Gastroesophageal sphincter (tissue), 4 donors: ENCODE measurements at regions not wholly inside any gene's neighbourhood (a gene's known extent, or its start where the extent isn't known, plus 50 kb on each side); places are given as distances from the start of the nearest gene placed in this dataset.

Source experiments
- ATAC-seq: fragments of 150-250 bp; one replicate; pipeline ENCODE4 v1.9.1; 2016; ENCODE audit warnings: mild to moderate bottlenecking, moderate library complexity
- H3K27ac ChIP-seq, 4 donors: fragments of 200-600 bp; sonication (generic) in 3 of 4; 1 replicate in 3 of 4; 2 replicates in 1 of 4; pipeline ENCODE4 v1.5.1; 2016 to 2019
- H3K27me3 ChIP-seq: fragments of 200-600 bp; sonication (generic); one replicate; pipeline ENCODE4 v1.5.1; 2019
- H3K36me3 ChIP-seq, 2 donors: fragments of 200-600 bp; sonication (generic); one replicate each; pipeline ENCODE4 v1.5.1; 2019; ENCODE audit warnings: control low read depth in 1 of 2
- H3K4me1 ChIP-seq, 3 donors: fragments of 200-600 bp; sonication (generic); 1 replicate in 2 of 3; 2 replicates in 1 of 3; pipeline ENCODE4 v1.5.1; 2016 to 2019; ENCODE audit warnings: control low read depth in 2 of 3
- H3K4me3 ChIP-seq, 2 donors: fragments of 200-600 bp; sonication (generic); one replicate each; pipeline ENCODE4 v1.5.1; 2019; ENCODE audit warnings: mild to moderate bottlenecking in 1 of 2, moderate library complexity in 1 of 2
- H3K9me3 ChIP-seq, 3 donors: fragments of 200-600 bp; sonication (generic); one replicate each; pipeline ENCODE4 v1.5.1; 2017 to 2019; ENCODE audit warnings: control low read depth in 2 of 3
- EP300 ChIP-seq: sonication (generic); formaldehyde crosslinking; IDR thresholded peaks from one replicate; pipeline ENCODE4 v1.6.1; 2017; ENCODE audit warnings: antibody characterized with exemption, mild to moderate bottlenecking
- POLR2A ChIP-seq, 2 donors: fragments of 450-650 bp; IDR thresholded peaks; one replicate each; pipeline ENCODE4 v1.6.1; 2017; ENCODE audit warnings: antibody characterized with exemption in 2 of 2, mild to moderate bottlenecking in 2 of 2, moderate library complexity in 1 of 2
- POLR2AphosphoS5 ChIP-seq: sonication (generic); formaldehyde crosslinking; IDR thresholded peaks from one replicate; pipeline ENCODE4 v1.6.1; 2017; ENCODE audit warnings: antibody characterized with exemption
- WGBS, 2 donors: methylation state at CpG; one replicate each; pipeline ENCODE4 v1.1.5; 2018; ENCODE audit warnings: low coverage in 1 of 2; 5-methylcytosine and 5-hydroxymethylcytosine counted together
- TF ChIP-seq, protein P1 (sequence below), 4 experiments: fragments of 200-600 bp in 2 of 4; fragments of 450-650 bp in 2 of 4; sonication (generic) in 1 of 4; IDR thresholded peaks; one replicate each; pipeline ENCODE4 v1.5.1; 2017 to 2019; ENCODE audit warnings: antibody characterized with exemption in 4 of 4, mild to moderate bottlenecking in 2 of 4, moderate library complexity in 2 of 4

DNA sequence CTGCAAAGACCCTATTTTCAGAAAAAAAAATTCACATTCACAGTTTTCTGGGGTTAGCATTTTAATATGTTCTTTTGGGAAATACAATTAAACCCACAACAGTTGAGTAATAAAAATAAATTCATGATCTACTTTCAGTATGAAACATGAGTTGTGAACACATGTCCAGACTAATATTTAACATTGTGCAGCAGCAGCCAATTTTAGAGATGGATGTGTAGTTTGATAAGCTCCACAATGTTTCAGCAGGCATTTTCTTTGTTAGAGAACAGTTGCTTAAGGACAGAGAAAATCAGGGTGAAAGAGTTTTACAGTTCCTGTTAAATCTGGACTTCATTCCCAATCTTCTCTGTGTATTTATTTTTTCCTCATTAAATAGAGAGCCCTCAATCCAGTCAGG is 519.5 kb downstream of the PIK3C3 start:
- no peaks in the 10 kb centered on the region for H3K9me3 ChIP-seq
- ATAC-seq = no peak
- no peak overlapping the region for H3K27ac ChIP-seq

DNA sequence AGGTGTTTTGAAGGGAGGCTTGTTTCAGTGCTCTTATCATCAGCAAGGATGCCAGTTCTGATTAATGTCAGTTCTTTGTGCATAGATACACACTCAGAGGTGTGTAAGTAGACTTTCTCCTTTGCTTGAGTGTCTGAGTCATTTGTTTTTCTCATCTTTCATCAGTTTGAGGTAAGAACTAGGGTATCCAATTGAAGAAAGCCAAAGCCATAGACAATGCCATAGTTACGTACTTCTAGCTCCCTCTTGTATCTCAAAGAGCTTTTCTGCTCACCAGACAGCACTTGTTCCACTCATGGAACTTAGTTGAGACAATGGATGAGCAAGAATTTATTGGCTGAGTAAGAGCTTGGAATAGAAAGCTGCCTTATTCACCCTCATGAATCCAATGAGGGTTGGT is 520.1 kb downstream of the PIK3C3 start:
- H3K27ac ChIP-seq = no peak overlapping the region
- H3K4me1 ChIP-seq = no peaks in the 10 kb centered on the region
- no peaks in the 10 kb centered on the region for H3K36me3 ChIP-seq
- no peak for ATAC-seq
- no peaks in the 10 kb centered on the region for H3K27me3 ChIP-seq
- H3K4me3 ChIP-seq = no peak overlapping the region
- WGBS, 2 donors = 40 to 75% methylated on average over 1 of the region's 1 CpG
- no peak for TF ChIP-seq EP300
- TF ChIP-seq, protein P1, sequence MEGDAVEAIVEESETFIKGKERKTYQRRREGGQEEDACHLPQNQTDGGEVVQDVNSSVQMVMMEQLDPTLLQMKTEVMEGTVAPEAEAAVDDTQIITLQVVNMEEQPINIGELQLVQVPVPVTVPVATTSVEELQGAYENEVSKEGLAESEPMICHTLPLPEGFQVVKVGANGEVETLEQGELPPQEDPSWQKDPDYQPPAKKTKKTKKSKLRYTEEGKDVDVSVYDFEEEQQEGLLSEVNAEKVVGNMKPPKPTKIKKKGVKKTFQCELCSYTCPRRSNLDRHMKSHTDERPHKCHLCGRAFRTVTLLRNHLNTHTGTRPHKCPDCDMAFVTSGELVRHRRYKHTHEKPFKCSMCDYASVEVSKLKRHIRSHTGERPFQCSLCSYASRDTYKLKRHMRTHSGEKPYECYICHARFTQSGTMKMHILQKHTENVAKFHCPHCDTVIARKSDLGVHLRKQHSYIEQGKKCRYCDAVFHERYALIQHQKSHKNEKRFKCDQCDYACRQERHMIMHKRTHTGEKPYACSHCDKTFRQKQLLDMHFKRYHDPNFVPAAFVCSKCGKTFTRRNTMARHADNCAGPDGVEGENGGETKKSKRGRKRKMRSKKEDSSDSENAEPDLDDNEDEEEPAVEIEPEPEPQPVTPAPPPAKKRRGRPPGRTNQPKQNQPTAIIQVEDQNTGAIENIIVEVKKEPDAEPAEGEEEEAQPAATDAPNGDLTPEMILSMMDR (IDR thresholded peaks at IDR 0.05) = no peak
- no peak for TF ChIP-seq POLR2AphosphoS5
- TF ChIP-seq POLR2A (IDR thresholded peaks at IDR 0.05) = no peak
- H3K9me3 ChIP-seq = no peaks in the 10 kb centered on the region

More for the DNA sequence above, 519.5 kb downstream of the PIK3C3 start:
- H3K27me3 ChIP-seq = no peaks in the 10 kb centered on the region
- no peaks in the 10 kb centered on the region for H3K4me1 ChIP-seq
- no peaks in the 10 kb centered on the region for H3K36me3 ChIP-seq
- TF ChIP-seq POLR2A (IDR thresholded peaks at IDR 0.05) (no peak), EP300 (no peak), POLR2AphosphoS5 (no peak)
- TF ChIP-seq, protein P1 (IDR thresholded peaks at IDR 0.05) = no peak
- H3K4me3 ChIP-seq = no peak overlapping the region

DNA sequence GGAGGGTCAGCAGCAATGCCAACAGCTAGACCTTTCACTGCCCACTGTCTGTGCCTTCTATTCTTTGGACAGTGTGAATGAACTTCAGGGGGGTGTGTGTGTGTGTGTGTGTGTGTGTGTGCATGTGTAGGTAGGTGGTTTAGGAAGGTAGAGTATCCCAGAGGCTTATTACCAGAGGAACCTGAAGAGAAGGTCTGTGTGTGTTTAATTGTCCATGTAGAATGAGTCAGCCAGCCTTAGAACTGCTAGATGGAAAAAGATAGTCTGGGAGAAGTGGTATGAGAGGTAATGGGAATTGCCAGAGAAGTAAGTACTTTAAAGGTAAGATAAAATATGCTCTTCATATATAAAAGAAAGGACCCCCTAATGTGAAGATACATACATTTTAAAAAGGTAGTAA is 522.2 kb downstream of the PIK3C3 start:
- H3K4me3 ChIP-seq = no peak overlapping the region
- H3K4me1 ChIP-seq = no peaks in the 10 kb centered on the region
- no peak overlapping the region for H3K27ac ChIP-seq
- ATAC-seq = no peak
- H3K9me3 ChIP-seq = no peaks in the 10 kb centered on the region
- TF ChIP-seq POLR2A (IDR thresholded peaks at IDR 0.05) (no peak), EP300 (no peak), POLR2AphosphoS5 (no peak)
- TF ChIP-seq, protein P1 (IDR thresholded peaks at IDR 0.05) = no peak
- no peaks in the 10 kb centered on the region for H3K27me3 ChIP-seq
- H3K36me3 ChIP-seq = no peaks in the 10 kb centered on the region

DNA sequence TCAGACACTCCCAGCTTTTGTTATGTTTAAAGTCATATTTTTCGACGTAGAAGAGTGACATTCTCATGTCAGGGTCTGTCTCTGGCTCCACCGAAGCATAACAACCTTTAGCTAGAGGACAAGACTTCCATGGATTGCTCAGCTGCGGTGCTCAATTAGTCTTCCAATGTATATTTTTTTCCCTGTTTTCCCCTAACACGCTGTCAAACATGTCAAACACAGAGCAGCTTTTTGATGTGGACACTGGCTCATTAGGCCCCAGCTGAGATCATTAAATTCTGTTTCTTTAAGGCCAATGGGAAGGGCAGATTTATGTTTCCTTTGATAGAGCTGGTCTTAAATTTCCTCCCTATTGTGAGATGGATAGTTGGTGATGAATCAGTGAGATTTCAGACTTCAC is 525.4 kb downstream of the PIK3C3 start:
- ATAC-seq = no peak
- no peaks in the 10 kb centered on the region for H3K27me3 ChIP-seq
- WGBS, 2 donors = 53 to 58% methylated on average over 5 of the region's 5 CpGs
- no peak overlapping the region for H3K4me3 ChIP-seq
- peaks cover 0 to 5% (median 0%) of the 10 kb centered on the region in 3 donors for H3K9me3 ChIP-seq
- TF ChIP-seq POLR2A (IDR thresholded peaks at IDR 0.05) (no peak), POLR2AphosphoS5 (no peak), EP300 (no peak)
- TF ChIP-seq, protein P1 (IDR thresholded peaks at IDR 0.05) = no peak
- no peak overlapping the region for H3K27ac ChIP-seq
- H3K36me3 ChIP-seq = no peaks in the 10 kb centered on the region
- no peaks in the 10 kb centered on the region for H3K4me1 ChIP-seq

DNA sequence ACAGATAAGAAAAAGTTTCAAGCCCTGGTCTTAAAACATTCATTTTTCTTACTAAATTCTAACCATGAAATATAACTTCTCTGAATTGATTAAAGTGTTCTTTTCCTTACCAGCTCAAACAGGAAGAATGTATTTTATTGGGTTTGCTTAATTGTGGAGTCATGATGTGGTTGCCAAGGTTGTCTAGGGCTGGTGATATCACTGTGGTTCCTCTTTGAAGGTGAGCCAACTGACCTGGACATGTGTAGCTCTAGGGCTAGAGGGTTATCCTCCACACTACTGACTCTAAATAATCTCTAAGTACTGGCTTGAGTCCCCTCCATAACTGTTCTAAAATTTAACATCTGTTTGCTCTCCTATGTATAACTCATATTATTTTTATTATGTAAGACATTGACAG is 529.6 kb downstream of the PIK3C3 start:
- Histone ChIP-seq H3K27me3 (no peaks in the 10 kb centered on the region), H3K4me1 (no peaks in the 10 kb centered on the region), H3K27ac (no peak overlapping the region), H3K36me3 (no peaks in the 10 kb centered on the region), H3K9me3 (peaks cover 0 to 13% (median 0%) of the 10 kb centered on the region in 3 donors), H3K4me3 (no peak overlapping the region)
- no peak for ATAC-seq
- TF ChIP-seq POLR2A (IDR thresholded peaks at IDR 0.05) (no peak), POLR2AphosphoS5 (no peak), EP300 (no peak)
- TF ChIP-seq, protein P1 (IDR thresholded peaks at IDR 0.05) = no peak
